ENCODE measurements at regions not wholly inside any gene's neighbourhood (a gene's known extent, or its start where the extent isn't known, plus 50 kb on each side); places are given as distances from the start of the nearest gene placed in this dataset.

GRCh38 chr12:91563011-91563765 is 380.6 kb upstream of the DCN start:
- DNase-seq = no peak

GRCh38 chr12:91562476-91562875 is 379.9 kb upstream of the DCN start:
- DNase-seq = no peak

- no peak for DNase-seq
Observed at GRCh38 chr12:91561958-91562325, 379.3 kb upstream of the DCN start.

- no peak for DNase-seq
Observed at GRCh38 chr12:91561301-91561957, 378.8 kb upstream of the DCN start.

GRCh38 chr12:91556909-91557308 is 374.3 kb upstream of the DCN start:
- no peak for DNase-seq

GRCh38 chr12:91555436-91556415 is 373.1 kb upstream of the DCN start:
- DNase-seq = no peak

GRCh38 chr12:91551927-91552326 is 369.3 kb upstream of the DCN start:
- no peak for DNase-seq

GRCh38 chr12:91551242-91551641 is 368.6 kb upstream of the DCN start:
- no peak for DNase-seq

GRCh38 chr12:91542666-91543065 is 360.0 kb upstream of the DCN start:
- DNase-seq = no peak

- no peak for DNase-seq
Observed at GRCh38 chr12:91542067-91542466, 359.4 kb upstream of the DCN start.

GRCh38 chr12:91538418-91538817 is 355.8 kb upstream of the DCN start:
- no peak for DNase-seq

- DNase-seq = no peak
Observed at GRCh38 chr12:91533366-91533765, 350.7 kb upstream of the DCN start.

- no peak for DNase-seq
Observed at GRCh38 chr12:91529829-91530228, 347.2 kb upstream of the DCN start.

GRCh38 chr12:91523831-91524230 is 341.2 kb upstream of the DCN start:
- DNase-seq = no peak

- DNase-seq = no peak
Observed at GRCh38 chr12:91516695-91517047, 334.1 kb upstream of the DCN start.

GRCh38 chr12:91515944-91516694 is 333.5 kb upstream of the DCN start:
- DNase-seq = no peak

- no peak for DNase-seq
Observed at GRCh38 chr12:91513313-91513712, 330.7 kb upstream of the DCN start.

GRCh38 chr12:91511795-91512420 is 329.3 kb upstream of the DCN start:
- DNase-seq = no peak

GRCh38 chr12:91507754-91508153 is 325.1 kb upstream of the DCN start:
- DNase-seq = no peak

GRCh38 chr12:91506452-91506851 is 323.8 kb upstream of the DCN start:
- DNase-seq = no peak

- no peak for DNase-seq
Observed at GRCh38 chr12:91505006-91505405, 322.4 kb upstream of the DCN start.

- no peak for DNase-seq
Observed at GRCh38 chr12:91502208-91502607, 319.6 kb upstream of the DCN start.

Measured in stimulated activated CD4-positive, alpha-beta T cell treated with anti-CD3 and anti-CD28 coated beads, Interleukin-1b, Interleukin-23, amount 100 ng/mL, for 48 hours (primary cell).